Kasumi-1 (cell line): ENCODE measurements at regions not wholly inside any gene's neighbourhood (a gene's known extent, or its start where the extent isn't known, plus 50 kb on each side); places are given as distances from the start of the nearest gene placed in this dataset.

ENCODE experiments used
- DNase-seq, 2 experiments: peaks; one replicate each; lab custom pipeline; 2025; lab: John Stamatoyannopoulos, UW

- DNase-seq: no peak
Observed at GRCh38 chr14:38512236-38512635, 256.3 kb upstream of the CLEC14A start.

- DNase-seq: no peak
Observed at GRCh38 chr14:38507299-38507698, 251.4 kb upstream of the CLEC14A start.

- DNase-seq: no peak
Observed at GRCh38 chr14:38505973-38506249, 250.0 kb upstream of the CLEC14A start.

GRCh38 chr14:38505221-38505972, 249.5 kb upstream of the CLEC14A start:
- no peak for DNase-seq

DNA sequence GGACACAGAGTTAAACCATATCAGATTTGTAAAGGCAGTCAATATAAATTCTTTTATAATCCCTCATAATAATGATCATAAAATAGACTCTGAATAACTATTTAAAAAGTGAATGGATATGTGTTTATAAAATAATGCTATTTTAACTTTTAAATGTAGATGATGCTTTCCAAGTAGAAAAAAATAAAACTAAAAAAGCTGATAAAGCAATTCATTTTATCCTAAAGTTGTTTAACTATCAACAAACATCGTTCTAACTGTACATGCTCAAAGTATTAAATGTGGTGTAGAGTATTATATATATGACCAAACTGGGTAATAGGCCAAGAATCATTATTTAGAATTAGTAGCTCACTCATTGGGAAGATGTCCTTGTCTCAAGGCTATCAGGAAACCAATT, 248.3 kb upstream of the CLEC14A start:
- no peak for DNase-seq

- no peak for DNase-seq
Observed at GRCh38 chr14:38502239-38502638, 246.3 kb upstream of the CLEC14A start.

- DNase-seq: no peak
Observed at GRCh38 chr14:38500125-38500524, 244.2 kb upstream of the CLEC14A start.

- no peak for DNase-seq
Observed at GRCh38 chr14:38496092-38496491, 240.2 kb upstream of the CLEC14A start.

DNA sequence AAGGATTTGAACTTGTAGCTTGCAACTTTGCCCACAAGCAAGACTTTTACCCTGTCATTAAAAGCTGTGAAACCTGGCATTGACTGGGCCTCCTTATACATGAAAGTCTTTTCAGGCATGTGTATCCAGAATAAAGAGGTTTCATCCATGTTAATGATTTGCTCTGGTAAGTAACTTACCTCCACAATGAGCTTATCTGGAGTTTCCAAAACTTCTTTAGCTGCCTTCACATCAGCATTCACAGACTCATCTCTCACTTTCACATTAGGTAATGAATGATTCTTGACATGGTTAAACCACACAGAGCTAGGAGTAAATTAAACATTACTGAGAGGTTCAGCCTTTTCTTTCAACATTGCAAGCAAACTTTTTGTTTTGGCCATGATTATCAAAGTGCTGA, 234.4 kb upstream of the CLEC14A start:
- DNase-seq: no peak

GRCh38 chr14:38485026-38485425, 229.1 kb upstream of the CLEC14A start:
- no peak for DNase-seq

DNA sequence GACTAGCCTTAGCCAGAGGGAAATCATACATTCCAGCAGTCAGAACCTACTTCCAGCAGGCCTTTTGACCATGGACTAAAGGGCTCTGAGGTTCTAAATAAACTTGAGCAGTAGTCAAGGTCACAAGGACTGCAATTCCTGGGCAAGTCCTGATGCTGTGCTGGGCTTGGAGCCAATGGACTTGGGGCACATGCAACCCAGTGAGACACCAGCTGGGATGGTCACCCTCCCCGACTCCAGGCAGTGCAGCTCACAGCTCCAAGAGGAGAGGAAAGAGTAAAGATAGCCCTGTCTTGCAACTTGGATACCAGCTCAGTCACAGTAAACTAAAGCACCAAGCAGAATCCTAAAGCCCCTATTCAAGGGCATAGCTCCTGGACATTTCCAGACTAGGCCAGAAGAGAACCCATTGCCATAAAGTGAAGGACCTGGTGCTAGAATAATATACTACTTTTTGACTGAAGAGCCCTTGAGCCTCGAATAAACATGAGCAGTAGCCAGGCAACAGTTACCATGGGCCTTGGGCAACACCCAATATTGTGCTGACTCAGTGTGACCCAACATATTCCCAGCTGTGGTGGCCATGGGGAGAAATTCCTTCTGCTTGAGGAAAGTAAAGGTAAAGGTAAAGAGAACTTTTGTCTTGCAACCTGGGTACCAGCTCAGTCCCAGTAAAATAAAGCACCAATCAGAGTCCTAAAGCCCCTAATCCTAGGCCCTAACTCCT, 226.2 kb upstream of the CLEC14A start:
- no peak for DNase-seq

- no peak for DNase-seq
Observed at GRCh38 chr14:38469156-38469555, 213.3 kb upstream of the CLEC14A start.

DNA sequence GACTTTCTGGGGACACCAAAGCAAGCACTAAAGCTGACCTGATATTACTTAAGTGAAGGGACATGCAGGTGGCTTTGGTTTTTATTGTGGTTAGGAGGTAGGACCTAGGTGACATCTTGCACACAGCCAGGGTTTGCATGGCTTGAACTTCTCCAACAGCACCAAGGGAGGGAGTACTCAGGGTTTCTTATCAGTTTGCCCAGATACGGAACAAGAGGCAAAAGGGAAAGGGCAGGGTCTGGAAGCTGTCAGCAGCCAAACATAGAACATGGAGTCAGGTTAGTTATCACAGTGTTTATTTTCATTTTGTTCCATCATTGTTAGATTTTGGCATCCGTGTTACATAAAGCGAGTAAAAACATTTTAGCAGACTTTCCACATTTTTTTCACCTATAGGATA, 186.3 kb upstream of the CLEC14A start:
- no peak for DNase-seq

- DNase-seq: no peak
Observed at GRCh38 chr14:38432186-38432585, 176.3 kb upstream of the CLEC14A start.

DNA sequence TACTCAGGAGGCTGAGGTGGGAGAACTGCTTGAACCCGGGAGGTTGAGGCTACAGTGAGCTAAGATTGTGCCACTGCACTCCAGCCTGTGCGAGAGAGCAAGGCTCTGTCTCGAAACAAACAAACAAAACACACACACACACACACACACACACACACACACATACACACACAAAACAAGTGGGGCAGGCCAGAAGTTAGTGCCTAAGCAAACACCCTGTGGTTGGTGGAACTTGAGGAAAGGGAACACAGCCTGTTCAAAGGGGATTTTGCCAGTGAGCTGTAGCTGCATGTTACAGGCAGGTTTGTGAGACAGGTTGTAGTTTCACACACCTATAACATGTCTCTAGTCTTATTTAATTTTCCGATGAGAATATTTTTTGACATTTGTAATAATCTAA, 175.3 kb upstream of the CLEC14A start:
- DNase-seq: no peak

DNA sequence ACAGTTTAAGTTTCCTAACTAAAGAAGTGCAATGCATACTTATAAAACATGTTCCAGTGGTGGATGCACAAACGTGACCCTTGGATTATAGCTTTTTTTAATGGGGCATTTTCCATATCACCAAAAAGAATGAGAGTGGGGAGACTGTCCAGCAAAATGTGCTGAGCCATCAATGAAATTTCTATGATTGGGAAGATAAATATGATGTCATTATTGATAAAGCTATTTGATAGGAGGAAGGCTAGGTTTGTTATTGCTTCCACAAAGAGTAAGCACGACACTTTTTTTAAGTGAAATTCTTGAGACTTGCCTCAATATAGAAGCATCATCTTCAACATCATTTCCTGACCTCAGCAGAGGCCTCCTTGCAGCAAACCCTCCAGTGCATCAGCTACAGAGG, 174.6 kb upstream of the CLEC14A start:
- no peak for DNase-seq

DNA sequence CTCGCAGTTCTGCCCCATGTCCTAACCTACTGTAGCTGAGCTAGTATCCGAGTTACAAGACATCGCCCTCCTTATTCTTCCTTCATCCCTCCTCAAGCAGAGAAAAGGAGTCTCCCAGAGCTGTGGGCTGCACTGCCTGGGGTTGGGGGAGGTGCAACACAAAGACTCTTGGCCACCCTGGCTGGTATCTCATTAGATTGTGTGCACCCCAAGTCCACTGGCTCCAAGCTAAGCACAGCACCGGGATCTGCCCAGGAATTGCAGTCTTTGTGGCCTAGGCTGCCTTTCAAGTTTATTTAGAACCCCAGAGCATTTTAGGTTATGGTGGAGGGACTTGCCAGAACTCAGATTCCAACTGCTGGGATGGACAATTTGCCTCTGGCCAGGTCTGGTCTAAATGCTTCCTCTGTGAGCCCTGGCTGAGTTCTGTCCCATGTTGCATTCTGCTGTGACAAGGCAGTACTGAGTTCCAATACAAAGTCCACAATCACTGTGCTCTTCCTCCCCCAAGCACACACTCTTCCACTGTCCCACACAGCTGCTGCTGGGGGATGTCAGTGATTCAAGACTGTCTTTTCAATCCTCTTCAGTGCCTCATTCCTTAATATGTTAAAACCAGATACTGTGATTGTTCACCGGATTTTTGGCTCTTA, 169.6 kb upstream of the CLEC14A start:
- DNase-seq: no peak

DNA sequence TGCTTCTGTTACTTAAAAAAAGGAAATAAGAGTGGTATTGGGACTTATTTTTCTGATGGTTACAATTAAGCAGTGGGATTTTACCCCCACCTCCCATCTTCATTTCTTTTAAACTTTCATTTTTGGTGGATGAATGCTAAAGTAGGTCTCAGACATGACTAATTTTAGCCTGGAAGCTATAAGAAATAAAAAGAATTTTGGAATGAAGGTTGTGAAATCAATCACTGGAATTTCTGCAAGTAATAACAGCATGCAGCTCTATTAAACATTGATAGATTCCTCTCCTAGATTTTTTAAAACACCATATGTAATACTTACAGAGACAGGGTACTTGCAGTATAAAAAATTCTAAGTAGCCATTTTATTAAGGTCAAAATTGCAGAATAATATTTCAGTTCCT, 164.2 kb upstream of the CLEC14A start:
- DNase-seq: no peak

DNA sequence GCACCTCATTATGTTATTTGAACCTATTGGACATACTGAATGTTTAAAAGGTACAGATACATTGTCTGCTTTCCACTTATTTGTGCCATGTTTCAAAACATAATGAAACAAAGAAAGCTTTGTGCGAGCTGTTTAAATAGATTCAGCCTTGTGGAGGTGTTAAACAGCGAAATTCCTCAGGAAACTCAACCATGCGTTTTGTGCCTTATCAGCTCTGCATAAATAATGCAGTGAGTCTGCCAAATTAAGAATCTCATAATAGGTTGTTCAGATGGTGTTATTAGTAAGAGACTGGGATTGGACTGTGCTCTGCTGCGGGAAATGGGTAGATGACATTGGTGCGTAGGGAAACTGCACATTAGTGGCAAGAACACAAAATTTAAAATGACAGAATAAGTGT, 163.7 kb upstream of the CLEC14A start:
- no peak for DNase-seq

DNA sequence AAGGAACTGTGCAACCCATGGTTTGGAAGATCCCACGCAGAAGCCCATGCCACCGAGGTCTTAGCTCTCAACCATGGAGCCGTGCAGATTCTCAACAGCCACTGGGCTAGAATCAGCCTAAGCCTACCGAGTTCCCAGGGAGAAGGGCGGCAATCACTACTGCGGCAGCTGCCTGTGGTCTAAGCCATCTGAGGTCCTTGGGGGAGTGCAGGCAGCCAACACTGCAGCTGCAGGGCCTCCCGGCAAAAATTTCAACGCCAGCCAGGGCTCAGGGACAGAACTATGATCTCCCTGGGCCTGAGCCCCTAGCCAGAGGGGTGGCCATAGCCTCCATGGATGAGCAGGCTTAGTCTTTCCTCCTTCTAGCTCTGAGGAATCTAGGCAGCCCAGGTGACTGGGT, 156.8 kb upstream of the CLEC14A start:
- no peak for DNase-seq

- DNase-seq: no peak
Observed at GRCh38 chr14:38410442-38410841, 154.5 kb upstream of the CLEC14A start.

- DNase-seq: no peak
Observed at GRCh38 chr14:38409071-38409705, 153.3 kb upstream of the CLEC14A start.
